OCI-LY7 (cell line): ENCODE measurements at regions not wholly inside any gene's neighbourhood (a gene's known extent, or its start where the extent isn't known, plus 50 kb on each side); places are given as distances from the start of the nearest gene placed in this dataset.

ENCODE experiments used
- BruUV-seq: library from RNA; stranded (reverse); fragments of 400-500 nt; replicated peaks from 2 replicates; lab custom pipeline; 2021; lab: Mats Ljungman, UMichigan
- CTCF ChIA-PET: fragments of 300-600 bp; sonication (Branson Sonifier 250); formaldehyde crosslinking; loops from one replicate; lab custom pipeline; 2022; ENCODE audit warnings: antibody characterized with exemption; ENCODE audit not compliant: unreplicated experiment; lab: Charles Lee
- POLR2A ChIA-PET: fragments of 300-600 bp; sonication (Branson Sonifier 250); formaldehyde crosslinking; loops from one replicate; lab custom pipeline; 2022; ENCODE audit warnings: antibody characterized with exemption; lab: Charles Lee
- DNase-seq: peaks from one replicate; pipeline ENCODE4 v3.0.0-alpha.2; 2015; ENCODE audit warnings: low spot score
- H2AFZ ChIP-seq: fragments of 200-600 bp; sonication (generic), shearing (Covaris generic); 2 replicates; pipeline ENCODE4 v1.6.1; 2014; ENCODE audit warnings: mild to moderate bottlenecking, antibody characterized with exemption, low read length, moderate library complexity
- H3K27ac ChIP-seq: fragments of 200-600 bp; sonication (generic); 2 replicates; pipeline ENCODE4 v1.5.1; 2014; ENCODE audit warnings: mixed run types, low read depth, mild to moderate bottlenecking, moderate library complexity, low read length, inconsistent platforms; ENCODE audit not compliant: poor library complexity, severe bottlenecking
- H3K36me3 ChIP-seq: fragments of 200-600 bp; sonication (generic); 2 replicates; pipeline ENCODE4 v1.6.1; 2014; ENCODE audit warnings: mild to moderate bottlenecking, antibody characterized with exemption, low read length, moderate library complexity, mixed read lengths; ENCODE audit not compliant: insufficient read depth
- H3K4me1 ChIP-seq: fragments of 200-600 bp; sonication (generic); 2 replicates; pipeline ENCODE4 v1.5.1; 2014; ENCODE audit warnings: mild to moderate bottlenecking, low read length; ENCODE audit not compliant: insufficient read depth, poor library complexity, severe bottlenecking
- H3K4me2 ChIP-seq: fragments of 200-600 bp; sonication (generic); 2 replicates; pipeline ENCODE4 v1.6.1; 2014; ENCODE audit warnings: mild to moderate bottlenecking, low read length
- H3K4me3 ChIP-seq: fragments of 200-600 bp; sonication (generic); 2 replicates; pipeline ENCODE4 v1.5.1; 2014; ENCODE audit warnings: mild to moderate bottlenecking, low read depth, low read length; ENCODE audit not compliant: poor library complexity, severe bottlenecking
- H3K79me2 ChIP-seq: fragments of 200-600 bp; sonication (generic); 2 replicates; pipeline ENCODE4 v1.6.1; 2016; ENCODE audit warnings: low read depth, mild to moderate bottlenecking, low read length, moderate library complexity, mixed read lengths; ENCODE audit not compliant: insufficient read depth
- H3K9me2 ChIP-seq: fragments of 200-600 bp; sonication (generic); 2 replicates; pipeline ENCODE4 v1.6.1; 2016; ENCODE audit warnings: mild to moderate bottlenecking, low read length, mixed read lengths; ENCODE audit not compliant: insufficient read depth
- H3K9me3 ChIP-seq: fragments of 200-600 bp; sonication (generic); 2 replicates; pipeline ENCODE4 v1.6.1; 2014; ENCODE audit warnings: mild to moderate bottlenecking, mixed run types, low read length, mixed read lengths
- H4K20me1 ChIP-seq: fragments of 200-600 bp; sonication (generic); 2 replicates; pipeline ENCODE4 v1.6.1; 2014; ENCODE audit warnings: mild to moderate bottlenecking, antibody characterized with exemption, low read length, moderate library complexity, mixed read lengths; ENCODE audit not compliant: insufficient read depth
- EZH2phosphoT487 ChIP-seq: fragments of 200-600 bp; sonication (generic); IDR thresholded peaks from 2 replicates; pipeline ENCODE4 v1.6.1; 2018; ENCODE audit warnings: low read depth, borderline replicate concordance, mild to moderate bottlenecking, mixed run types, antibody characterized with exemption, low read length, moderate library complexity, mixed read lengths
- intact Hi-C: fragments of 100-400 bp; cut with micrococcal nuclease; formaldehyde crosslinking; loops from one replicate; pipeline ENCODE4 v1.10.0; 2022; ENCODE audit not compliant: unreplicated experiment
- TF ChIP-seq, protein P1 (sequence below): fragments of 200-600 bp; sonication (generic); conservative IDR thresholded peaks from 2 replicates; pipeline ENCODE4 v1.5.1; 2014; ENCODE audit warnings: mild to moderate bottlenecking, antibody characterized with exemption, low read length, moderate library complexity, mixed read lengths

DNA sequence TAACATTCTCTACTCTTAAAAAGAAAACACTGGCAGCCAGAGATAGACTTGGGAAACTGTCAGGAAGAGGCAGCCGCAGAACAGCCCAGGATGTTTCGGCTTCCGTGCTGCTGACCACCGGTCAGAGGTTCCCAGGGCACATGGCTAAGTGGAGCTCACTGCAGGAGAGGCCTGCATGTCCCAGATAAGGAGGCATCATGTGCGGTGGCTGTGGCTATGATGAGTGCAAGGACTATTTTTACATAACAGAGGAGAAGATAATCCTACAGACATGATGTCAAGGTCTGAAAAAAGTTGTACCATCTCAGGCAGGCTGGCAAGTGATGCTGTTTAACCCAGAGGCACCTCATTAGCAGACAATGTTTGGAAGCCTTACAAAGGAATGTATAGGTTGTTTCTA is 252.3 kb downstream of the CYRIA start:
- H2AFZ ChIP-seq, result no peak overlapping the region
- no peak overlapping the region for H3K4me2 ChIP-seq
- TF ChIP-seq EZH2phosphoT487, result no peak
- TF ChIP-seq, protein P1, sequence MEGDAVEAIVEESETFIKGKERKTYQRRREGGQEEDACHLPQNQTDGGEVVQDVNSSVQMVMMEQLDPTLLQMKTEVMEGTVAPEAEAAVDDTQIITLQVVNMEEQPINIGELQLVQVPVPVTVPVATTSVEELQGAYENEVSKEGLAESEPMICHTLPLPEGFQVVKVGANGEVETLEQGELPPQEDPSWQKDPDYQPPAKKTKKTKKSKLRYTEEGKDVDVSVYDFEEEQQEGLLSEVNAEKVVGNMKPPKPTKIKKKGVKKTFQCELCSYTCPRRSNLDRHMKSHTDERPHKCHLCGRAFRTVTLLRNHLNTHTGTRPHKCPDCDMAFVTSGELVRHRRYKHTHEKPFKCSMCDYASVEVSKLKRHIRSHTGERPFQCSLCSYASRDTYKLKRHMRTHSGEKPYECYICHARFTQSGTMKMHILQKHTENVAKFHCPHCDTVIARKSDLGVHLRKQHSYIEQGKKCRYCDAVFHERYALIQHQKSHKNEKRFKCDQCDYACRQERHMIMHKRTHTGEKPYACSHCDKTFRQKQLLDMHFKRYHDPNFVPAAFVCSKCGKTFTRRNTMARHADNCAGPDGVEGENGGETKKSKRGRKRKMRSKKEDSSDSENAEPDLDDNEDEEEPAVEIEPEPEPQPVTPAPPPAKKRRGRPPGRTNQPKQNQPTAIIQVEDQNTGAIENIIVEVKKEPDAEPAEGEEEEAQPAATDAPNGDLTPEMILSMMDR, result no peak
- CTCF ChIA-PET, result no interaction called here
- no TSS peak for BruUV-seq
- H3K9me2 ChIP-seq, result 0 out of 2 replicates have a peak, but pooled peaks cover 4% of the 10 kb centered on the region
- DNase-seq, result no peak
- intact Hi-C loops, result no loop called here
- no peak overlapping the region for H3K4me3 ChIP-seq
- POLR2A ChIA-PET, result interaction anchor here (0.6 kb wide), 1 partner anchor 12 kb away, joined by 3 read pairs; no protein-coding TSS in a partner anchor
- no peaks in the 10 kb centered on the region for H3K79me2 ChIP-seq
- no peaks in the 10 kb centered on the region for H3K4me1 ChIP-seq
- no peaks in the 10 kb centered on the region for H3K9me3 ChIP-seq
- H3K36me3 ChIP-seq, result no peaks in the 10 kb centered on the region
- H4K20me1 ChIP-seq, result no peaks in the 10 kb centered on the region
- H3K27ac ChIP-seq, result no peak overlapping the region

DNA sequence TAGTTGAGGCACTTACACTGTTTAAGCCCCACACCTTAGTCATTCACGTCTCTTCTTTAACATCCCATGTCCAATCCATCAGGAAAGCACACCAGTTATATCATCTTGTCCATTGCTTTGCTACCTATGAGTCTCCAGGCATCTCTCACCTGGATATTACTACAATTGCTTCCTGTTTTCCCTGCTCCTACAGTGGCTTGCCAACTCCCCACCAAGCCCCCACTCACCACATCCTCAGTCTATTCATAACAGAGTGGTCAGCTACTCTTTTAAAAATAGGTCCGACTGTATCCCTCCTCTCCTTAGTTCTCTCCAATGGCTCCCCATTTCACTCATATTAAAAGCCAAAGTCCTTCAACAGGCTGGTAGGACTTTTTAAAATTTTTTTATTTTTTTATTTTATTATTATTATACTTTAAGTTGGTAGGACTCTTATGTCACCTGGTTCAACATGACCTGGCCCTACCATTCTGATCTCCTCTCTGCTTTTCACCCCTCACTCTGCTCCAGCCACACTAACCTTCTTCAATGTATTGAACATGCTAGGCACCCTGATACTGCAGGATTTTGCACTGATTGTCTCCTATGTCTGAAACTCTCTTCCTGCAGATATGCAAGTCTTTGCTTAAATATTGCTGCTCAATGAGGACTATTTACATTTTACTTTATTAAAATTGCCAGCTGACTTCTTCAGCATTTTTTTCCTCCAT is 253.2 kb downstream of the CYRIA start:
- Histone ChIP-seq H3K9me3 (no peaks in the 10 kb centered on the region), H2AFZ (no peak overlapping the region), H3K27ac (no peak overlapping the region), H3K79me2 (no peaks in the 10 kb centered on the region), H3K9me2 (0 out of 2 replicates have a peak, but pooled peaks cover 4% of the 10 kb centered on the region), H3K4me3 (no peak overlapping the region), H4K20me1 (no peaks in the 10 kb centered on the region), H3K4me2 (no peak overlapping the region), H3K4me1 (no peaks in the 10 kb centered on the region), H3K36me3 (no peaks in the 10 kb centered on the region)
- POLR2A ChIA-PET, result interaction anchor here (0.6 kb wide), 2 partner anchors 11 to 39 kb away, joined by 3 to 5 read pairs; no protein-coding TSS in a partner anchor
- intact Hi-C loops, result no loop called here
- CTCF ChIA-PET, result no interaction called here
- DNase-seq, result no peak
- no TSS peak for BruUV-seq
- TF ChIP-seq, protein P1, result no peak
- TF ChIP-seq EZH2phosphoT487, result no peak

- Histone ChIP-seq H3K27ac (no peak overlapping the region), H3K4me2 (no peak overlapping the region), H3K79me2 (no peaks in the 10 kb centered on the region), H3K36me3 (no peaks in the 10 kb centered on the region), H3K9me2 (0 out of 2 replicates have a peak, but pooled peaks cover 4% of the 10 kb centered on the region), H3K4me1 (no peaks in the 10 kb centered on the region), H3K9me3 (no peaks in the 10 kb centered on the region), H3K4me3 (no peak overlapping the region), H2AFZ (no peak overlapping the region), H4K20me1 (no peaks in the 10 kb centered on the region)
- CTCF ChIA-PET, result no interaction called here
- DNase-seq, result no peak
- POLR2A ChIA-PET, result interaction anchor here (0.6 kb wide), 1 partner anchor 38 kb away, joined by 5 read pairs; no protein-coding TSS in a partner anchor
- TF ChIP-seq, protein P1, result no peak
- no peak for TF ChIP-seq EZH2phosphoT487
- BruUV-seq, result no TSS peak
- intact Hi-C loops, result no loop called here
Observed at GRCh38 chr2:16411788-16412187, 253.8 kb downstream of the CYRIA start.
